MM.1S (cell line): ENCODE measurements at regions not wholly inside any gene's neighbourhood (a gene's known extent, or its start where the extent isn't known, plus 50 kb on each side); places are given as distances from the start of the nearest gene placed in this dataset.

ENCODE experiments used
- DNase-seq: peaks from one replicate; pipeline ENCODE4 v3.0.0-alpha.2; 2015
- H2AFZ ChIP-seq: fragments of 300-600 bp; sonication (generic); 2 replicates; pipeline ENCODE4 v1.6.0; 2016; ENCODE audit warnings: antibody characterized with exemption, low read length
- H3F3A ChIP-seq: fragments of 300-600 bp; sonication (generic); 2 replicates; pipeline ENCODE4 v1.6.1; 2016; ENCODE audit warnings: mild to moderate bottlenecking, antibody characterized with exemption, low read length, moderate library complexity, mixed read lengths; ENCODE audit not compliant: insufficient read depth
- H3K27ac ChIP-seq: fragments of 300-600 bp; sonication (generic); 2 replicates; pipeline ENCODE4 v1.5.1; 2016; ENCODE audit warnings: mild to moderate bottlenecking, low read length
- H3K27me3 ChIP-seq: fragments of 300-600 bp; sonication (generic); replicated peaks from 2 replicates; pipeline ENCODE4 v1.6.0; 2016; ENCODE audit warnings: low read length; ENCODE audit not compliant: insufficient read depth
- H3K36me3 ChIP-seq: fragments of 300-600 bp; sonication (generic); replicated peaks from 2 replicates; pipeline ENCODE4 v1.6.1; 2016; ENCODE audit warnings: mild to moderate bottlenecking, low read length, mixed read lengths; ENCODE audit not compliant: insufficient read depth
- H3K4me1 ChIP-seq: fragments of 300-600 bp; sonication (generic); 2 replicates; pipeline ENCODE4 v1.6.1; 2016; ENCODE audit warnings: low read length, mixed read lengths
- H3K4me2 ChIP-seq: fragments of 300-600 bp; sonication (generic); 2 replicates; pipeline ENCODE4 v1.6.0; 2016; ENCODE audit warnings: low read depth, low read length
- H3K4me3 ChIP-seq: fragments of 300-600 bp; sonication (generic); 2 replicates; pipeline ENCODE4 v1.5.1; 2016; ENCODE audit warnings: low read length, mixed read lengths
- H3K79me2 ChIP-seq: fragments of 300-600 bp; sonication (generic); 2 replicates; pipeline ENCODE4 v1.6.1; 2016; ENCODE audit warnings: mixed run types, low read length, mixed read lengths
- H3K9ac ChIP-seq: fragments of 300-600 bp; sonication (generic); 2 replicates; pipeline ENCODE4 v1.6.1; 2016; ENCODE audit warnings: low read length, mixed read lengths
- H3K9me2 ChIP-seq: fragments of 300-600 bp; sonication (generic); replicated peaks from 2 replicates; pipeline ENCODE4 v1.6.1; 2016; ENCODE audit warnings: mild to moderate bottlenecking, low read length, mixed read lengths; ENCODE audit not compliant: insufficient read depth
- H3K9me3 ChIP-seq: fragments of 300-600 bp; sonication (generic); replicated peaks from 2 replicates; pipeline ENCODE4 v1.6.1; 2016; ENCODE audit warnings: mild to moderate bottlenecking, low read length, mixed read lengths; ENCODE audit not compliant: insufficient read depth
- H4K20me1 ChIP-seq: fragments of 300-600 bp; sonication (generic); 2 replicates; pipeline ENCODE4 v1.6.1; 2016; ENCODE audit warnings: mild to moderate bottlenecking, low read length, moderate library complexity, mixed read lengths; ENCODE audit not compliant: insufficient read depth
- EZH2 ChIP-seq: fragments of 300-600 bp; sonication (generic); optimal IDR thresholded peaks from 2 replicates; pipeline ENCODE3; 2017; ENCODE audit warnings: low read depth, mild to moderate bottlenecking, antibody characterized with exemption, low read length, mixed read lengths
- EZH2phosphoT487 ChIP-seq: fragments of 300-600 bp; sonication (generic); IDR thresholded peaks from 2 replicates; pipeline ENCODE4 v1.6.1; 2018; ENCODE audit warnings: antibody characterized with exemption, low read length
- TF ChIP-seq, protein P1 (sequence below): fragments of 300-600 bp; sonication (generic); IDR thresholded peaks from 2 replicates; pipeline ENCODE4 v1.5.1; 2016; ENCODE audit warnings: antibody characterized with exemption, low read length, mixed read lengths

DNA sequence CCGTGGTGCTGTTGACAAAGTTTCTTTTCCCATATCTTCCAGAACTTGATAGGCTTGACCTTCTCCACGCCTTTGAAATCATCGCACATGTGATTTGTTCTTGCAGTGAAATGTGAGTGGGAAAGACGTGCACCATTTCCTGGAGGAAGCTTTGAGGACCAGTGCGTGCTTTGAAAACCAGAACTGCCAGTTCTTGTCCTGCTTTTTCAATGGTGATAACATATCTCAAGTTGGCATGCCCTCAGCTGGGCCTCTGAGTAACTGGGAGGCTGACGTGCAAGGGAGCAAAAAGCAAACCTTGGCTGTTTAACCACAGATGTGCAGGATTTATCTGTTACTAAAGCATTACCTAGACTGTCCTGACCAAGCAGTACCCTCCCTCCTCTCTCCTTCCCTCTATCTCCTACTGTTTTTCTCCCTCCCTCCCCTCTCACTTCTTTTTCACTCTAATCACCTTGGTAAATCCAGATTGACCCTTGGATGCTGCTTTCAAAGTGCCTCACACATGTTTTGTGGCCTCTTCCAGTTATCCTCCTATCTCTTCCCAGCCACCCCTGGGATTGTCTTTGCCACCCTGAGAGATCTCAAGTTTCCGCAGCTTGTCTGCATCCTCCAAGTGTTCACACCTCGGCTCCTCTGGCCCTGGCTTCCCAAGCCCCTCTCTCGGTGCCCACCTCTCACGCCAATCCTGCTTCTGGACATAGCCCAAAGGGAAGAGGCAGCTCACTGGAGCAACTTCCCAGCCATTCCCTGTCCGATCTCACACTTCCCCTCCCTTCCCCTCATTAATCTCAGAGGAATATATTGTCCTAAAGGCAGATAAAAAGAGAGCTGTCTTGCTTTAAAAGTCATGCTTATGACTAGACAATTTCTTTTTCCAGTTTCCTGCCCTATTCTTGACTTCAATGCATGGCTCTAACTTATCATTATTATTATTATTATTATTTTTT lies 198.3 kb downstream of the ERCC6L2 start:
- H3K4me2 ChIP-seq = no peak overlapping the region
- no peak for DNase-seq
- H3K4me1 ChIP-seq = no peaks in the 10 kb centered on the region
- H3K36me3 ChIP-seq = no peaks in the 10 kb centered on the region
- H4K20me1 ChIP-seq = no peaks in the 10 kb centered on the region
- H3K27ac ChIP-seq = no peak overlapping the region
- no peak overlapping the region for H3K4me3 ChIP-seq
- H3K9ac ChIP-seq = no peak overlapping the region
- H3F3A ChIP-seq = no peaks in the 10 kb centered on the region
- no peak overlapping the region for H2AFZ ChIP-seq
- TF ChIP-seq EZH2phosphoT487 (no peak), EZH2 (no peak)
- TF ChIP-seq, protein P1, sequence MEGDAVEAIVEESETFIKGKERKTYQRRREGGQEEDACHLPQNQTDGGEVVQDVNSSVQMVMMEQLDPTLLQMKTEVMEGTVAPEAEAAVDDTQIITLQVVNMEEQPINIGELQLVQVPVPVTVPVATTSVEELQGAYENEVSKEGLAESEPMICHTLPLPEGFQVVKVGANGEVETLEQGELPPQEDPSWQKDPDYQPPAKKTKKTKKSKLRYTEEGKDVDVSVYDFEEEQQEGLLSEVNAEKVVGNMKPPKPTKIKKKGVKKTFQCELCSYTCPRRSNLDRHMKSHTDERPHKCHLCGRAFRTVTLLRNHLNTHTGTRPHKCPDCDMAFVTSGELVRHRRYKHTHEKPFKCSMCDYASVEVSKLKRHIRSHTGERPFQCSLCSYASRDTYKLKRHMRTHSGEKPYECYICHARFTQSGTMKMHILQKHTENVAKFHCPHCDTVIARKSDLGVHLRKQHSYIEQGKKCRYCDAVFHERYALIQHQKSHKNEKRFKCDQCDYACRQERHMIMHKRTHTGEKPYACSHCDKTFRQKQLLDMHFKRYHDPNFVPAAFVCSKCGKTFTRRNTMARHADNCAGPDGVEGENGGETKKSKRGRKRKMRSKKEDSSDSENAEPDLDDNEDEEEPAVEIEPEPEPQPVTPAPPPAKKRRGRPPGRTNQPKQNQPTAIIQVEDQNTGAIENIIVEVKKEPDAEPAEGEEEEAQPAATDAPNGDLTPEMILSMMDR = no peak
- H3K9me3 ChIP-seq = no peaks in the 10 kb centered on the region
- no peaks in the 10 kb centered on the region for H3K9me2 ChIP-seq
- no peaks in the 10 kb centered on the region for H3K27me3 ChIP-seq
- no peaks in the 10 kb centered on the region for H3K79me2 ChIP-seq

GRCh38 chr9:96072930-96073329 lies 197.4 kb downstream of the ERCC6L2 start:
- H3K36me3 ChIP-seq = no peaks in the 10 kb centered on the region
- H3K4me2 ChIP-seq = no peak overlapping the region
- no peak for DNase-seq
- no peak overlapping the region for H3K4me3 ChIP-seq
- H4K20me1 ChIP-seq = no peaks in the 10 kb centered on the region
- no peak overlapping the region for H3K27ac ChIP-seq
- no peaks in the 10 kb centered on the region for H3K9me2 ChIP-seq
- H3K4me1 ChIP-seq = no peaks in the 10 kb centered on the region
- H2AFZ ChIP-seq = no peak overlapping the region
- TF ChIP-seq EZH2 (no peak), EZH2phosphoT487 (no peak)
- TF ChIP-seq, protein P1 = no peak
- no peak overlapping the region for H3K9ac ChIP-seq
- H3K79me2 ChIP-seq = no peaks in the 10 kb centered on the region
- no peaks in the 10 kb centered on the region for H3K9me3 ChIP-seq
- no peaks in the 10 kb centered on the region for H3K27me3 ChIP-seq
- H3F3A ChIP-seq = no peaks in the 10 kb centered on the region

- H3K27ac ChIP-seq = no peak overlapping the region
- H3K27me3 ChIP-seq = no peaks in the 10 kb centered on the region
- H3K9me2 ChIP-seq = no peaks in the 10 kb centered on the region
- H3F3A ChIP-seq = no peaks in the 10 kb centered on the region
- no peaks in the 10 kb centered on the region for H3K4me1 ChIP-seq
- no peak overlapping the region for H3K4me2 ChIP-seq
- TF ChIP-seq EZH2 = no peak
- TF ChIP-seq EZH2phosphoT487 = no peak
- TF ChIP-seq, protein P1 = no peak
- H3K36me3 ChIP-seq = no peaks in the 10 kb centered on the region
- no peak for DNase-seq
- H3K79me2 ChIP-seq = no peaks in the 10 kb centered on the region
- H4K20me1 ChIP-seq = no peaks in the 10 kb centered on the region
- H3K4me3 ChIP-seq = no peak overlapping the region
- H3K9me3 ChIP-seq = no peaks in the 10 kb centered on the region
- H3K9ac ChIP-seq = no peak overlapping the region
- H2AFZ ChIP-seq = no peak overlapping the region
Observed at GRCh38 chr9:96071815-96072124, 196.3 kb downstream of the ERCC6L2 start.
